Left lung (tissue), 4 donors: ENCODE measurements at regions not wholly inside any gene's neighbourhood (a gene's known extent, or its start where the extent isn't known, plus 50 kb on each side); places are given as distances from the start of the nearest gene placed in this dataset.

ENCODE experiments used
- ATAC-seq: fragments of 200-7000 bp; cut with Tn5 transposase; one replicate; pipeline ENCODE4 v1.9.1; 2020; ENCODE audit warnings: moderate library complexity
- DNase-seq, 4 donors: peaks; one replicate each; pipeline ENCODE4 v3.0.0-alpha.2; 2013 to 2020
- H3K27ac ChIP-seq, 2 donors: fragments of 200-600 bp; sonication (generic) in 1 of 2; one replicate each; pipeline versions ENCODE4 v1.5.0 to v1.8.0; 2020 to 2021
- H3K27me3 ChIP-seq, 2 donors: fragments of 200-600 bp; sonication (generic) in 1 of 2; one replicate each; pipeline versions ENCODE4 v1.5.0 to v1.8.0; 2020 to 2021
- H3K36me3 ChIP-seq, 2 donors: fragments of 200-600 bp; sonication (generic) in 1 of 2; one replicate each; pipeline versions ENCODE4 v1.5.0 to v1.8.0; 2020 to 2021
- H3K4me1 ChIP-seq, 2 donors: fragments of 200-600 bp; one replicate each; pipeline ENCODE4 v1.8.0; 2021
- H3K4me3 ChIP-seq, 2 donors: fragments of 200-600 bp; sonication (generic) in 1 of 2; one replicate each; pipeline versions ENCODE4 v1.5.0 to v1.8.0; 2020 to 2021; ENCODE audit warnings: mild to moderate bottlenecking in 1 of 2
- H3K9me3 ChIP-seq, 2 donors: fragments of 200-600 bp; sonication (generic) in 1 of 2; one replicate each; pipeline versions ENCODE4 v1.5.0 to v1.8.0; 2020 to 2021
- CTCF ChIP-seq, 2 donors: fragments of 200-600 bp; sonication (generic) in 1 of 2; IDR thresholded peaks; one replicate each; pipeline versions ENCODE4 v1.5.0 to v1.8.0; 2021; ENCODE audit warnings: antibody characterized with exemption in 2 of 2
- intact Hi-C, 2 donors: fragments of 100-400 bp; cut with DNase I; formaldehyde crosslinking; loops; one replicate each; pipeline versions ENCODE4 v1.11.2 to v1.14.2; 2022
- donor health status: DM: no; HTN: yes; CAD: no.
- donor health status: DM: no; HTN: no; CAD: no.

- Histone ChIP-seq H3K27ac (no peak overlapping the region), H3K4me3 (no peak overlapping the region), H3K36me3 (no peaks in the 10 kb centered on the region), H3K9me3 (no peaks in the 10 kb centered on the region), H3K4me1 (no peaks in the 10 kb centered on the region), H3K27me3 (no peaks in the 10 kb centered on the region)
- DNase-seq (no peak), ATAC-seq (no peak)
- TF ChIP-seq CTCF (IDR thresholded peaks at IDR 0.05) = no peak
- intact Hi-C loops = no loop called here
These were observed 93.1 kb upstream of the NCKAP5 start for GRCh38 chr2:133661392-133661791.

GRCh38 chr2:133666621-133667020 is 98.4 kb upstream of the NCKAP5 start:
- intact Hi-C loops = no loop called here
- no peak for TF ChIP-seq CTCF (IDR thresholded peaks at IDR 0.05)
- Histone ChIP-seq H3K4me3 (no peak overlapping the region), H3K4me1 (no peaks in the 10 kb centered on the region), H3K36me3 (no peaks in the 10 kb centered on the region), H3K27me3 (no peaks in the 10 kb centered on the region), H3K27ac (no peak overlapping the region), H3K9me3 (peaks cover 0 to 17% of the 10 kb centered on the region in 2 donors)
- DNase-seq = no peak
- no peak for ATAC-seq

- H3K9me3 ChIP-seq = peaks cover 0 to 17% of the 10 kb centered on the region in 2 donors
- no peak for ATAC-seq
- intact Hi-C loops = no loop called here
- no peaks in the 10 kb centered on the region for H3K27me3 ChIP-seq
- H3K36me3 ChIP-seq = no peaks in the 10 kb centered on the region
- H3K4me3 ChIP-seq = no peak overlapping the region
- no peaks in the 10 kb centered on the region for H3K4me1 ChIP-seq
- no peak for DNase-seq
- TF ChIP-seq CTCF (IDR thresholded peaks at IDR 0.05) = no peak
- no peak overlapping the region for H3K27ac ChIP-seq
These were observed 98.8 kb upstream of the NCKAP5 start for GRCh38 chr2:133667085-133667484.

GRCh38 chr2:133667968-133668367 is 99.7 kb upstream of the NCKAP5 start:
- no peaks in the 10 kb centered on the region for H3K36me3 ChIP-seq
- H3K9me3 ChIP-seq = peaks cover 0 to 17% of the 10 kb centered on the region in 2 donors
- TF ChIP-seq CTCF (IDR thresholded peaks at IDR 0.05) = no peak
- intact Hi-C loops = no loop called here
- no peak overlapping the region for H3K27ac ChIP-seq
- H3K4me3 ChIP-seq = no peak overlapping the region
- no peaks in the 10 kb centered on the region for H3K27me3 ChIP-seq
- H3K4me1 ChIP-seq = no peaks in the 10 kb centered on the region
- DNase-seq (no peak), ATAC-seq (no peak)

GRCh38 chr2:133668547-133668946 is 100.3 kb upstream of the NCKAP5 start:
- no peak for ATAC-seq
- peaks cover 0 to 17% of the 10 kb centered on the region in 2 donors for H3K9me3 ChIP-seq

More at GRCh38 chr2:133668547-133668946, 100.3 kb upstream of the NCKAP5 start:
- no peak overlapping the region for H3K4me3 ChIP-seq
- H3K36me3 ChIP-seq = no peaks in the 10 kb centered on the region
- no peaks in the 10 kb centered on the region for H3K27me3 ChIP-seq
- no peak for TF ChIP-seq CTCF (IDR thresholded peaks at IDR 0.05)
- no peaks in the 10 kb centered on the region for H3K4me1 ChIP-seq
- intact Hi-C loops = no loop called here
- no peak for DNase-seq
- H3K27ac ChIP-seq = no peak overlapping the region
